GM13977 (cell line): ENCODE measurements at regions not wholly inside any gene's neighbourhood (a gene's known extent, or its start where the extent isn't known, plus 50 kb on each side); places are given as distances from the start of the nearest gene placed in this dataset.

Source experiments
- DNase-seq: peaks from one replicate; pipeline ENCODE4 v3.0.0; 2012; ENCODE audit warnings: low spot score
- in situ Hi-C: fragments of 300-500 bp; cut with MboI; formaldehyde crosslinking; loops from one replicate; pipeline ENCODE4 v1.12.0; 2022; ENCODE audit warnings: low sequenced_read_pairs, low pct_unique_long_range_greater_than_20kb, mixed read lengths, inconsistent platforms; ENCODE audit not compliant: unreplicated experiment
- TF ChIP-seq, protein P1 (sequence below): IDR thresholded peaks from 2 replicates; pipeline ENCODE4 v1.5.1; 2012; ENCODE audit warnings: mild to moderate bottlenecking, control low read depth; ENCODE audit not compliant: insufficient read depth; ENCODE audit errors: extremely low read depth, missing control alignments

DNA sequence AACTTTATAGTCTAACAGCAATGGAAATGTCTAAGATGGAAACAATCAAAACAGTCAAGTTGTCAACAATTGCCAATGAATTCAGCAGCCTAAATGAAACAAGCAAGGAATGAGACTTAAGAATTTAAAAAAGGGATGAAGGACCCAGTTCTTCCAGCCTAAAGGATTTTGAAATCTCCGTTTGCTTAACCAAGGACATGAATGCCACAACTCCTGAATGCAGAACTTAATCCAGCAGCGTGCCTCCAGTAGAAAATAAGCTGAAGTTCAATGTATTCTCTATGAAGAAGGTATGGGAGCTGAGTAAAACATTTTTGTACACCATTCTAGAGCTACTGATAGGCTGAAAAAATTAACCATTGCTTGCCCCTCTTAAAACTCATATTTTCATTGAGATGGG is 411.3 kb downstream of the ARHGEF28 start:
- TF ChIP-seq, protein P1, sequence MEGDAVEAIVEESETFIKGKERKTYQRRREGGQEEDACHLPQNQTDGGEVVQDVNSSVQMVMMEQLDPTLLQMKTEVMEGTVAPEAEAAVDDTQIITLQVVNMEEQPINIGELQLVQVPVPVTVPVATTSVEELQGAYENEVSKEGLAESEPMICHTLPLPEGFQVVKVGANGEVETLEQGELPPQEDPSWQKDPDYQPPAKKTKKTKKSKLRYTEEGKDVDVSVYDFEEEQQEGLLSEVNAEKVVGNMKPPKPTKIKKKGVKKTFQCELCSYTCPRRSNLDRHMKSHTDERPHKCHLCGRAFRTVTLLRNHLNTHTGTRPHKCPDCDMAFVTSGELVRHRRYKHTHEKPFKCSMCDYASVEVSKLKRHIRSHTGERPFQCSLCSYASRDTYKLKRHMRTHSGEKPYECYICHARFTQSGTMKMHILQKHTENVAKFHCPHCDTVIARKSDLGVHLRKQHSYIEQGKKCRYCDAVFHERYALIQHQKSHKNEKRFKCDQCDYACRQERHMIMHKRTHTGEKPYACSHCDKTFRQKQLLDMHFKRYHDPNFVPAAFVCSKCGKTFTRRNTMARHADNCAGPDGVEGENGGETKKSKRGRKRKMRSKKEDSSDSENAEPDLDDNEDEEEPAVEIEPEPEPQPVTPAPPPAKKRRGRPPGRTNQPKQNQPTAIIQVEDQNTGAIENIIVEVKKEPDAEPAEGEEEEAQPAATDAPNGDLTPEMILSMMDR: no peak
- no peak for DNase-seq
- in situ Hi-C loops: loop anchor here (25.0 kb wide), 1 partner anchor 600 kb away; the partner anchor contains the start of gene ENC1

DNA sequence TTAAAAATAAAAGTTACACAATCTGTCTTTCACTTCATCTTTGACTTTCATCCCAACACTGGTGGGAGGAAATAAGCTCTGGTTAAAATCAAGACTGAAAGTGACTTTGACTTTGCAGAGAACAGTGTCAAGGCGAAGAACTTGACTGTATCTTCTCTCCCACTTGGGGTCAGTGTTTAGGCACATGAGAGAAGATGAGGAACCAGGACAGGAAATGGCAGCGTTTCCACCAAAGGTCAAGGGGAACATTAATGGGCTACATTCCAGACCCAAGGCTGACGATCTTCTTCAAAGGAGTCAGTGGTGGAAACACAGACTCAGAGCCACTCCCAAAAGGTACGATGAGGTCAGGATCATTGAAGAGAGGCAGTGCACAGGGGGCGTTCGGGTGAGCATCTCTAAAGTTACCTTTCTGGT is 409.5 kb downstream of the ARHGEF28 start:
- in situ Hi-C loops: loop anchor here (25.0 kb wide), 1 partner anchor 602 kb away; the partner anchor contains the start of gene ENC1
- TF ChIP-seq, protein P1: peak; percentile 50
- DNase-seq: peak; percentile 21

DNA sequence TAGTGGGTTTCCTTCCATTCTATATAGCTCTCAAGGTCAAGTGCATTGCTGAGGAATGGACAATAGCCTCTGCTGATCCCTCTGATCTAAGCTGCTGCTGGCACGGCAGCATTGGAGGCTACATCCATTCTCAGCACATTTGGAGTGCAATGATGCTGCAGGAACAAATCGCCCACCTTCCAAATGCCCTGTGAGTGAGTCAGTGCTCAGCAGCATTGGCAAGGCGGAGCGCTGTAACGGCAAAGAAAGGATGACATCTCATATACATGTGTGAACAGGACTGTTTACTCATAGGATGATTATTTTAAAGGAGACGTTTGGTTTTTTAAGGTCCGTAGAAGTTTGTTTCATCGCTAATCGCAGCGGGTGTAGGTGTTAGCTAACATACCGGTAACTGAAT is 408.7 kb downstream of the ARHGEF28 start:
- DNase-seq: no peak
- in situ Hi-C loops: loop anchor here (25.0 kb wide), 1 partner anchor 603 kb away; the partner anchor contains the start of gene ENC1
- TF ChIP-seq, protein P1: no peak

GRCh38 chr5:74032617-74033016 is 406.6 kb downstream of the ARHGEF28 start:
- no peak for DNase-seq
- TF ChIP-seq, protein P1: no peak
- in situ Hi-C loops: loop anchor here (25.0 kb wide), 1 partner anchor 605 kb away; the partner anchor contains the start of gene ENC1

DNA sequence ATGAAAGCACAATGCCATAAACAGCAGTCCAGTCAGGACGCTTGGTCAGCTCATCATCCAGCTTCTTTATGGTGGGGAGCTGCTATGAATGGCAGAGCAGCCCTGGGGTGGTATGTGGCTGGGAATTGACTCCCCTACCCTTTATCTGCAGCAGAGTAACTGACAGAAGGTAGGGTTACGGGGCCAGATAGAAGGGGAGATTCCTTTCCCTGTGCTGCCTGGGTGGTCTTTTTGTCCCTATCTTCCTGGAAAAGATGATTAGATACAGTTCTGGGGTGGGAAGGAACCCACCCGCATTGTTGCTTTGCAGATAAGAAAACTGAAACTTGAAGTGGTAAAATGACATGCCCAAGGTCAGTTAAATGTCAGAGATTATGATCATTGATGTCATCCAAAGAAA is 405.5 kb downstream of the ARHGEF28 start:
- in situ Hi-C loops: loop anchor here (25.0 kb wide), 1 partner anchor 606 kb away; the partner anchor contains the start of gene ENC1
- DNase-seq: no peak
- TF ChIP-seq, protein P1: no peak

DNA sequence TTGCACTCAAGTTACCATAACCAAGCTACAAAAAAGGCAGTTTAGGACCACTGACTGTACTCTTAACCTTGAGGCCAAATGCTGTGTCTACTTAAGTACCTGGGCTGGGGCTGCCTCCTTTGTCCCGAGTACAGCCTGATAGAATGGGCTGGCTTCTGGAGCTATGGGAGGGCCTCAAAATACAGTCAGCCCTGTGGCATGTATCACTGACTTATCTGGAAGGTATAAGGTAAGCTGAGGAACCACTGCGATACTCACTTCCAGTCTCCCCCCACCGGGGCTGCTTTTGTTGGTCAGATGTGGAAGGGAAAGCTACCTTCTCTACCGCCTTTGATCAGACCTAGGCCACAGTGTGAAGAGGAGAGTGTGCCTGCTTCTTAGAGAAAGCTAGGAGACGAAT is 404.8 kb downstream of the ARHGEF28 start:
- no peak for DNase-seq
- in situ Hi-C loops: loop anchor here (25.0 kb wide), 1 partner anchor 606 kb away; the partner anchor contains the start of gene ENC1
- TF ChIP-seq, protein P1: no peak
